Activated B cell treated with CpG ODN at 0.5 μM for 24 hours (primary cell): ENCODE measurements at regions not wholly inside any gene's neighbourhood (a gene's known extent, or its start where the extent isn't known, plus 50 kb on each side); places are given as distances from the start of the nearest gene placed in this dataset.

Source experiments
- ATAC-seq: fragments of 200-7000 bp; cut with Tn5 transposase; one replicate; pipeline ENCODE4 v1.10.0; 2021; ENCODE audit warnings: low read depth, mild to moderate bottlenecking, moderate library complexity
- CTCF ChIA-PET: fragments of 350-600 bp; sonication (Branson Sonifier 250); formaldehyde crosslinking; loops from one replicate; lab custom pipeline; 2021; ENCODE audit warnings: antibody characterized with exemption; lab: Charles Lee
- POLR2A ChIA-PET: fragments of 350-600 bp; sonication (Branson Sonifier 250); formaldehyde crosslinking; loops from one replicate; lab custom pipeline; 2021; ENCODE audit warnings: antibody characterized with exemption; lab: Charles Lee
- DNase-seq: peaks from one replicate; pipeline ENCODE4 v3.0.0; 2022
- H3K27ac Mint-ChIP-seq: one replicate; pipeline ENCODE4 v1.8.0; 2020; ENCODE audit warnings: mixed read lengths
- H3K27me3 Mint-ChIP-seq: one replicate; pipeline ENCODE4 v1.8.0; 2021; ENCODE audit warnings: mixed read lengths
- H3K36me3 Mint-ChIP-seq: one replicate; pipeline ENCODE4 v1.8.0; 2021; ENCODE audit warnings: low read depth, mixed read lengths
- H3K4me1 Mint-ChIP-seq: one replicate; pipeline ENCODE4 v1.8.0; 2021; ENCODE audit warnings: mixed read lengths
- H3K4me3 Mint-ChIP-seq: one replicate; pipeline ENCODE4 v1.8.0; 2020; ENCODE audit warnings: mild to moderate bottlenecking, mixed read lengths
- H3K9me3 Mint-ChIP-seq: one replicate; pipeline ENCODE4 v1.8.0; 2020; ENCODE audit warnings: mixed read lengths
- intact Hi-C: fragments of 100-400 bp; cut with micrococcal nuclease; formaldehyde crosslinking; loops from one replicate; pipeline ENCODE4 v1.15.1; 2024
- TF ChIP-seq, protein P1 (sequence below): fragments of 200-600 bp; IDR thresholded peaks from one replicate; pipeline ENCODE4 v1.8.0; 2022; ENCODE audit warnings: antibody characterized with exemption, mild to moderate bottlenecking

DNA sequence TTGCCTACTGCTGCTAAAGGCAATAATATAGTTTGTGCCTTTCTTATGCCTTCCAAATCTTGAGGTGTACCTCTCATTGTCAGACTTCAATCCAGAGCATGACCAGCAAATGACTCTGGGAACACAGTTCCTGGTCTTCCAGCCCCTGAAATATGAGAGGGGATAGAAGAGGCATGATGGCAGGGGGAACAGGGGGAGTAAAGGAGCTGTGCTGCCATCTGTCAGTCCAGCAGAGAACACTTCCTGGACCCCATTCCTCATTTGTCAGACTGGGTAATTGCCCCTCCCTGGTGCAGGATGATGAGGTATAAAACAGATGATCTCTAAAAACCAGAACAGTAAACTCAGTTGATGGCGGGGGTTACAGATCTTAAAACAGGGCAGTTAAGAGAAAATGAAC is 618.7 kb downstream of the DIAPH3 start:
- H3K36me3 Mint-ChIP-seq, result no peaks in the 10 kb centered on the region
- H3K27ac Mint-ChIP-seq, result no peak overlapping the region
- TF ChIP-seq, protein P1, sequence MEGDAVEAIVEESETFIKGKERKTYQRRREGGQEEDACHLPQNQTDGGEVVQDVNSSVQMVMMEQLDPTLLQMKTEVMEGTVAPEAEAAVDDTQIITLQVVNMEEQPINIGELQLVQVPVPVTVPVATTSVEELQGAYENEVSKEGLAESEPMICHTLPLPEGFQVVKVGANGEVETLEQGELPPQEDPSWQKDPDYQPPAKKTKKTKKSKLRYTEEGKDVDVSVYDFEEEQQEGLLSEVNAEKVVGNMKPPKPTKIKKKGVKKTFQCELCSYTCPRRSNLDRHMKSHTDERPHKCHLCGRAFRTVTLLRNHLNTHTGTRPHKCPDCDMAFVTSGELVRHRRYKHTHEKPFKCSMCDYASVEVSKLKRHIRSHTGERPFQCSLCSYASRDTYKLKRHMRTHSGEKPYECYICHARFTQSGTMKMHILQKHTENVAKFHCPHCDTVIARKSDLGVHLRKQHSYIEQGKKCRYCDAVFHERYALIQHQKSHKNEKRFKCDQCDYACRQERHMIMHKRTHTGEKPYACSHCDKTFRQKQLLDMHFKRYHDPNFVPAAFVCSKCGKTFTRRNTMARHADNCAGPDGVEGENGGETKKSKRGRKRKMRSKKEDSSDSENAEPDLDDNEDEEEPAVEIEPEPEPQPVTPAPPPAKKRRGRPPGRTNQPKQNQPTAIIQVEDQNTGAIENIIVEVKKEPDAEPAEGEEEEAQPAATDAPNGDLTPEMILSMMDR, result no peak
- no peak overlapping the region for H3K4me3 Mint-ChIP-seq
- CTCF ChIA-PET, result no interaction called here
- no peaks in the 10 kb centered on the region for H3K27me3 Mint-ChIP-seq
- DNase-seq (no peak), ATAC-seq (no peak)
- intact Hi-C loops, result no loop called here
- H3K4me1 Mint-ChIP-seq, result no peaks in the 10 kb centered on the region
- peaks cover 3% of the 10 kb centered on the region for H3K9me3 Mint-ChIP-seq
- POLR2A ChIA-PET, result no interaction called here

DNA sequence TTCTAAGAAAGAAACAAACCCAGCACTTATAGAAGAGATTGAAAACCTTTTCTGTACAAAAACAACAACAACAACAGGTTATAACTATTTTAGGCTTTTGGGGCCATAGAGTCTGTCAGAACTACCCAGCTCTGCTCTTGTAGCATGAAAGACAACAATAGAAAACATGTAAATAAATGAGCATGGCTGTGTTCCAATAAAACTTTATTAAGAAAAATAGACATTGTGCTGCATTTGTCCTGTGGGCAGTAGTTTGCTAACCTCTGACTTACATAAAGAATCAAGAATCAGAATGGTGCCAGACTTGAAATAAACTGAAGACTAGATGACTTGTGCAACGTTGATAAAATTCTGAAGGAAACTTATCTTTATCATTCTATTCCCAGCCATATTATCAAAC is 617.5 kb downstream of the DIAPH3 start:
- TF ChIP-seq, protein P1, result no peak
- POLR2A ChIA-PET, result no interaction called here
- Mint-ChIP-seq H3K4me1 (no peaks in the 10 kb centered on the region), H3K27me3 (no peaks in the 10 kb centered on the region), H3K4me3 (no peak overlapping the region), H3K27ac (no peak overlapping the region), H3K36me3 (no peaks in the 10 kb centered on the region), H3K9me3 (peaks cover 9% of the 10 kb centered on the region)
- DNase-seq (no peak), ATAC-seq (no peak)
- CTCF ChIA-PET, result no interaction called here
- intact Hi-C loops, result no loop called here

DNA sequence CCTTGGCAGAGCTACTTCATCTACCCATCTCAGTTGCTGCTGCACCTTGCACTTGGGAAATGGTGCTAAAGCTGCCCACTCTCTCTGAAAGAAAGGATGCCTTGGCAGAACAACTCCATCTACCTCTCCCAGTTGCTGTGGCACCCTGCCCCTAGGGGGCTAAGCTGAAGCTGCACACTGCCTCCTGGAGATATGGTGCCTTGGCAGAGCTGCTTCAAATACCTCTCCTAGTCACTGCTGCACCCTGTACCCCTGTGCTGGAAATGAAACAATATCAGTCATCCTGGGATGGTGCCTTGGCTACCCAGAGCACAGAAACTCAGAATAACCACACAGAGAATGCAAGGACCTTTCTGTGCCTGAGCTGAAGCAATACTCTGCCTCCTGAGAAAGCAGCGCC is 615.8 kb downstream of the DIAPH3 start:
- ATAC-seq (no peak), DNase-seq (no peak)
- ChIA-PET CTCF (no interaction called here), POLR2A (no interaction called here)
- Mint-ChIP-seq H3K4me3 (no peak overlapping the region), H3K9me3 (peaks cover 14% of the 10 kb centered on the region), H3K36me3 (no peaks in the 10 kb centered on the region), H3K4me1 (no peaks in the 10 kb centered on the region), H3K27ac (no peak overlapping the region), H3K27me3 (no peaks in the 10 kb centered on the region)
- intact Hi-C loops, result no loop called here
- TF ChIP-seq, protein P1, result no peak

DNA sequence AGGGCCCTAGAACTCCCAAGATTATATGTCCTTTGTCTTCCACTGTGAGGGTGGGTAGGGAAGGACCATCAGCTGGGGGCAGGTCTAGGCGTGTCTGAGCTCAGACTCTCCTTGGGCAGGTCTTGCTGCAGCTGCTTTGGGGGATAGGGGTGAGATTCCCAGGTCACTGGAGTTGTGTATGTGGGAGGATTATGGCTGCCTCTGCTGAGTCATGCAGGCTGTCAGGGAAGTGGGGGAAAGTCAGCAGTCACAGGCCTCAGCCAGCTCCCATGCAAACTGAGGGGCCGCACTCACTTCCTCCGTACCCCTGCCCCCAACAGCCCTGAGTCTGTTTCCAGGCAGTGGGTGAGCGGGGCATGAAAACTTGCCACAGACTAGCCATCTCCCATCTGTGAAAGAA is 600.8 kb downstream of the DIAPH3 start:
- Mint-ChIP-seq H3K36me3 (no peaks in the 10 kb centered on the region), H3K4me3 (no peak overlapping the region), H3K27ac (no peak overlapping the region), H3K27me3 (no peaks in the 10 kb centered on the region), H3K4me1 (no peaks in the 10 kb centered on the region), H3K9me3 (peaks cover 18% of the 10 kb centered on the region)
- no peak for DNase-seq
- ChIA-PET POLR2A (no interaction called here), CTCF (no interaction called here)
- no peak for ATAC-seq
- TF ChIP-seq, protein P1, result no peak
- intact Hi-C loops, result no loop called here

DNA sequence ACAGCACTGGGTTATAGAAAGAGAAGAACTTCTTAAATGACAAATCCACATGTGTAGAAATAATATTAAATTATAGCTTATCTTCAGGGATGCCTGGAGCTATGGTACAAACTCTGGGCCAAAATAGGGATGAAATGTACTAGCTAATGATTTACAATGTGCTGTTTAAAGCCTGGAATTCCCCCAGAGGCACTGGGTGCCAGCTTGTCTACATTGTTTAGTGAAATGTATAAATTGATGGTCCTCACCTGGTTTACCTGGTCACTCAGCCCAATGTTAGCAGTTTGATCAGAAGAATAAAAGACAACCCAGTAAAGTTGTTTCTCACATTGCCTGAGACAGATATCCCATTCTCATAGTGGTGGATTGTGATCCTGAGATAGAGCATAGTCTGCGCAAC is 597.2 kb downstream of the DIAPH3 start:
- CTCF ChIA-PET, result no interaction called here
- H3K36me3 Mint-ChIP-seq, result no peaks in the 10 kb centered on the region
- DNase-seq (no peak), ATAC-seq (no peak)
- intact Hi-C loops, result no loop called here
- H3K9me3 Mint-ChIP-seq, result peaks cover 9% of the 10 kb centered on the region
- POLR2A ChIA-PET, result no interaction called here
- H3K27ac Mint-ChIP-seq, result no peak overlapping the region
- TF ChIP-seq, protein P1, result no peak
- no peaks in the 10 kb centered on the region for H3K4me1 Mint-ChIP-seq
- H3K4me3 Mint-ChIP-seq, result no peak overlapping the region
- H3K27me3 Mint-ChIP-seq, result no peaks in the 10 kb centered on the region
